ENCODE measurements at regions not wholly inside any gene's neighbourhood (a gene's known extent, or its start where the extent isn't known, plus 50 kb on each side); places are given as distances from the start of the nearest gene placed in this dataset.
"Not testable (repeated sequence)": the region's sequence is repeated elsewhere in the genome, so short reads cannot be mapped to it uniquely, and the experiment has no call there.

GRCh38 chr15:79615754-79616153 lies 183.6 kb downstream of the MINAR1 start:
- Histone ChIP-seq H2AFZ (ENCODE audit: low read length) (no peak overlapping the region), H3K4me1 (ENCODE audit: insufficient read depth, low read length) (no peaks in the 10 kb centered on the region), H3K79me2 (ENCODE audit: low read length) (no peaks in the 10 kb centered on the region), H3K4me2 (ENCODE audit: low read length) (no peak overlapping the region), H3K4me3 (ENCODE audit: low read length) (no peak overlapping the region), H3K9me2 (replicated peaks; ENCODE audit: low read length) (no peaks in the 10 kb centered on the region), H3K9ac (ENCODE audit: low read length) (no peak overlapping the region), H4K20me1 (ENCODE audit: low read length) (no peaks in the 10 kb centered on the region), H3F3A (ENCODE audit: low read length, unreplicated experiment) (no peaks in the 10 kb centered on the region), H3K9me3 (ENCODE audit: low read length) (no peaks in the 10 kb centered on the region), H3K27ac (ENCODE audit: low read length) (no peak overlapping the region), H3K36me3 (ENCODE audit: low read depth, low read length) (no peaks in the 10 kb centered on the region), H3K27me3 (ENCODE audit: low read length) (peaks cover 24% of the 10 kb centered on the region)
- ATAC-seq (no peak), DNase-seq (no peak)
- TF ChIP-seq EZH2phosphoT487 (IDR thresholded peaks at IDR 0.05; ENCODE audit: borderline replicate concordance, low read length) (no peak), CTCF (conservative IDR thresholded peaks at IDR 0.05; ENCODE audit: low read depth, low read length) (no peak), EZH2 (IDR thresholded peaks at IDR 0.05; ENCODE audit: low read length, unreplicated experiment) (no peak)
- ChIA-PET POLR2A (ENCODE audit: unreplicated experiment) (no interaction called here), CTCF (no interaction called here)
- intact Hi-C loops (cut with micrococcal nuclease), result no loop called here
- no TSS peak for BruUV-seq (replicated peaks)

- Histone ChIP-seq H3K36me3 (ENCODE audit: low read depth, low read length) (no peaks in the 10 kb centered on the region), H3K79me2 (ENCODE audit: low read length) (no peaks in the 10 kb centered on the region), H3K9ac (ENCODE audit: low read length) (no peak overlapping the region), H3K27ac (ENCODE audit: low read length) (no peak overlapping the region), H3K4me1 (ENCODE audit: insufficient read depth, low read length) (no peaks in the 10 kb centered on the region), H3K4me3 (ENCODE audit: low read length) (no peak overlapping the region), H3K9me2 (replicated peaks; ENCODE audit: low read length) (no peaks in the 10 kb centered on the region), H3K4me2 (ENCODE audit: low read length) (no peak overlapping the region), H3F3A (ENCODE audit: low read length, unreplicated experiment) (no peaks in the 10 kb centered on the region), H2AFZ (ENCODE audit: low read length) (no peak overlapping the region), H3K9me3 (ENCODE audit: low read length) (no peaks in the 10 kb centered on the region), H3K27me3 (ENCODE audit: low read length) (peaks cover 24% of the 10 kb centered on the region), H4K20me1 (ENCODE audit: low read length) (no peaks in the 10 kb centered on the region)
- ChIA-PET CTCF (no interaction called here), POLR2A (ENCODE audit: unreplicated experiment) (interaction anchor here (0.6 kb wide), 1 partner anchor 181 kb away, joined by 4 read pairs; no protein-coding TSS in a partner anchor)
- no TSS peak for BruUV-seq (replicated peaks)
- TF ChIP-seq EZH2phosphoT487 (IDR thresholded peaks at IDR 0.05; ENCODE audit: borderline replicate concordance, low read length) (no peak), EZH2 (IDR thresholded peaks at IDR 0.05; ENCODE audit: low read length, unreplicated experiment) (no peak), CTCF (conservative IDR thresholded peaks at IDR 0.05; ENCODE audit: low read depth, low read length) (no peak)
- intact Hi-C loops (cut with micrococcal nuclease), result no loop called here
- ATAC-seq, result no peak
- DNase-seq, result no peak
Measured at GRCh38 chr15:79617071-79617470, 184.9 kb downstream of the MINAR1 start.

GRCh38 chr15:79620112-79620857 lies 188.1 kb downstream of the MINAR1 start:
- no peaks in the 10 kb centered on the region for H3F3A ChIP-seq (ENCODE audit: low read length, unreplicated experiment)
- ChIA-PET POLR2A (ENCODE audit: unreplicated experiment) (no interaction called here), CTCF (no interaction called here)
- no peaks in the 10 kb centered on the region for H4K20me1 ChIP-seq (ENCODE audit: low read length)
- intact Hi-C loops (cut with micrococcal nuclease), result no loop called here
- no TSS peak for BruUV-seq (replicated peaks)
- no peaks in the 10 kb centered on the region for H3K4me1 ChIP-seq (ENCODE audit: insufficient read depth, low read length)
- no peak overlapping the region for H3K9ac ChIP-seq (ENCODE audit: low read length)
- H3K4me2 ChIP-seq (ENCODE audit: low read length), result no peak overlapping the region
- H3K36me3 ChIP-seq (ENCODE audit: low read depth, low read length), result no peaks in the 10 kb centered on the region
- H3K27ac ChIP-seq (ENCODE audit: low read length), result no peak overlapping the region
- no peak overlapping the region for H2AFZ ChIP-seq (ENCODE audit: low read length)
- no peaks in the 10 kb centered on the region for H3K9me3 ChIP-seq (ENCODE audit: low read length)
- no peaks in the 10 kb centered on the region for H3K9me2 ChIP-seq (replicated peaks; ENCODE audit: low read length)
- DNase-seq (no peak), ATAC-seq (no peak)
- TF ChIP-seq EZH2phosphoT487 (IDR thresholded peaks at IDR 0.05; ENCODE audit: borderline replicate concordance, low read length) (no peak), EZH2 (IDR thresholded peaks at IDR 0.05; ENCODE audit: low read length, unreplicated experiment) (no peak), CTCF (conservative IDR thresholded peaks at IDR 0.05; ENCODE audit: low read depth, low read length) (no peak)
- H3K27me3 ChIP-seq (ENCODE audit: low read length), result peaks cover 21% of the 10 kb centered on the region
- no peaks in the 10 kb centered on the region for H3K79me2 ChIP-seq (ENCODE audit: low read length)
- H3K4me3 ChIP-seq (ENCODE audit: low read length), result no peak overlapping the region

- H3K27me3 ChIP-seq (ENCODE audit: low read length), result peaks cover 20% of the 10 kb centered on the region
- ATAC-seq; BruUV-seq (replicated peaks); H3K4me3 ChIP-seq (ENCODE audit: low read length); intact Hi-C loops (cut with micrococcal nuclease); H3K9me3 ChIP-seq (ENCODE audit: low read length); H3K79me2 ChIP-seq (ENCODE audit: low read length); H3K9me2 ChIP-seq (replicated peaks; ENCODE audit: low read length); H2AFZ ChIP-seq (ENCODE audit: low read length); CTCF ChIA-PET; H4K20me1 ChIP-seq (ENCODE audit: low read length); H3F3A ChIP-seq (ENCODE audit: low read length, unreplicated experiment); DNase-seq; H3K9ac ChIP-seq (ENCODE audit: low read length); H3K4me1 ChIP-seq (ENCODE audit: insufficient read depth, low read length); H3K4me2 ChIP-seq (ENCODE audit: low read length); H3K27ac ChIP-seq (ENCODE audit: low read length); POLR2A ChIA-PET (ENCODE audit: unreplicated experiment); H3K36me3 ChIP-seq (ENCODE audit: low read depth, low read length): not testable (repeated sequence)
Measured at GRCh38 chr15:79621805-79622204, 189.7 kb downstream of the MINAR1 start.

Measured in PC-3 (cell line).